ENCODE measurements at regions not wholly inside any gene's neighbourhood (a gene's known extent, or its start where the extent isn't known, plus 50 kb on each side); places are given as distances from the start of the nearest gene placed in this dataset.

- no peak for DNase-seq
These were observed 53.3 kb downstream of the BLID start for GRCh38 chr11:122062763-122063162.

DNA sequence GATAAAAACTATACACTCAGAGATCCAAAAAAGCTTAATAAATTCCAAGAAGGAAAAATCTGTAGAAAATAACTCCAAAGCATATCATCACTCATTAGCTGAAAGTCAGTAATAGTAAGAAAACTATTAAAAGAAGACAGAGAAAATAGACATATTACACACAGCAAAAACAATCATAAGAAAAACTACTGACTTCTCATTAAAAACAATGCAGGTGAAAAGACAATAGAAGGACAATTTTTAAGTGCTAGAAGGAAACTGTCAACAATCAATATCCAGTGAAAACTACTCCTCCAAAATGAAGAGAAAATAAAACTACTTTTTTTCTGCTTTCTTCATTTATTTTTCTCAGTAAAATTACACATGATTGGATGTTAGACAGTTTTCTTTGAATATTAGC, 56.5 kb downstream of the BLID start:
- no peak for DNase-seq

DNA sequence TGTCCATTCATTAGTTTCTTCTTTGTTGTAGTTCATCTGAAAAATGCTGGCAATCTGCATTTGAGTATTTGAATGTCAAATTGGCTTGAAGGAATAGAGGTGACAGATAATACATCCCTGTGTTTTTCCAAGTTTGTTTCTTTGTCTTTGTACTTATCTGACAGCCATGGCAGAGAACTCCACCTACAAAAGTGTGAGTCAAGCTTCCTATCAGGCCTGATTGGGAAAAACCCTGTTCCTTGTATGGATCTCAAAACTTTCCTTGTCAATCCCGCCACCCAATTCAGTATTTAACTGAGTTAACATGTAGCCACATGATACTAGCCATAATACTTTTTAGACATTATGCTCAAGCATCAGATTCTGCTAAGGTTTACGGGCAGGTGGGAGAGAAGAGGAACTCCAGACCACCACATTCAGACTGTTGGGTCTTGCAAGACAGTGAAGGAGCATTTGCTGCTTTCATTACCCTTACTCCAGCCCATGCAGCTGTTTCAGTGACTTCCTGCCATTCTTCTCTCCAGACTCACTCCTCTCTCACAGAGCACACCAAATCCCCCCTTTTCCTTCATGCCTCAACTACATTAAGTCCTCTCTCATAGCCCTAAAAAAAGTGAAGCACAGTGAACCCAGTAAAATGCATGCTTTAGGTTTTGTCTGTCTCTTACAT, 65.9 kb downstream of the BLID start:
- no peak for DNase-seq

- no peak for DNase-seq
These were observed 67.6 kb downstream of the BLID start for GRCh38 chr11:122048401-122048800.

DNA sequence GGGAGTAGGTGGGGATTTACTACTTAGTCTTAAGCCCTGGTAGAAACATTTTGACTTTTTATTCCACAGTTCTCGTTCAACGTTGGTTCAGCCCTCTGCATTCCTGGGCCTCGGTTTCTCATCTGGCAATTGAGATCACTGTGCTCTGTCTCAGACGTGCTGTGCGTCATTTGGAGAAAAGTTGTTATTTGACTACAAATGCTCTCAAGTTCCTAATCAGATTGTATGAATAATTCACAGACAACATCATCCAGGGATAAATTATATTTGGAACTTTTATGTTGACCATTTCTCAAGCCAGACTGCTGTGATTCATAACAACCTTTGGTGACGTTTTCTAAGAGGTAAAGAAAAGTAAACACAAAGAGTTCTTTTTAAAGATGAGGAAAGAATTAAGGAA, 69.2 kb downstream of the BLID start:
- DNase-seq: no peak

GRCh38 chr11:122046438-122046837, 69.6 kb downstream of the BLID start:
- no peak for DNase-seq

DNA sequence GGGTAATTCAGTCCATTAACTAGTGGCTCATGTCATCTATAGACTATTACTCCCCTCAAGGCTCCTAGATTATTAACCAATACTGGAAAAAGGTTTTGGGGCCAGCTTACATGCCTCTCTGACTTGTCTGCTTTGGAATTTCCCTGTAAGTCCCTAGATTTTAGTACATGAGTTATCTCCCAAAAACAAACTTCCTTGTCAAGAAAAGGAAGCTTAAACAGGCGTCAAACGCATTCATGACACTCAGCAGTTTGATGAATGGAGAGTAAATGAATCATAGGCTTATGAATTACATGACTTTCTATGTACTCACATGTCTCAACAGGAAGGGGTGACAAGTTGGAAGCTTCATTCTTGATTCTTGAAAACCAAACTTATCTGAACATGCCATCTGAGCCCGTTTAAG, 70.8 kb downstream of the BLID start:
- DNase-seq: no peak

GRCh38 chr11:122044086-122044485, 71.9 kb downstream of the BLID start:
- no peak for DNase-seq

GRCh38 chr11:122042981-122043380, 73.0 kb downstream of the BLID start:
- no peak for DNase-seq

- DNase-seq: no peak
These were observed 75.6 kb downstream of the BLID start for GRCh38 chr11:122040464-122040863.

- DNase-seq: no peak
These were observed 77.5 kb downstream of the BLID start for GRCh38 chr11:122038543-122038942.

- DNase-seq: no peak
These were observed 78.1 kb downstream of the BLID start for GRCh38 chr11:122037911-122038310.

- DNase-seq: no peak
These were observed 79.5 kb downstream of the BLID start for GRCh38 chr11:122036493-122036892.

DNA sequence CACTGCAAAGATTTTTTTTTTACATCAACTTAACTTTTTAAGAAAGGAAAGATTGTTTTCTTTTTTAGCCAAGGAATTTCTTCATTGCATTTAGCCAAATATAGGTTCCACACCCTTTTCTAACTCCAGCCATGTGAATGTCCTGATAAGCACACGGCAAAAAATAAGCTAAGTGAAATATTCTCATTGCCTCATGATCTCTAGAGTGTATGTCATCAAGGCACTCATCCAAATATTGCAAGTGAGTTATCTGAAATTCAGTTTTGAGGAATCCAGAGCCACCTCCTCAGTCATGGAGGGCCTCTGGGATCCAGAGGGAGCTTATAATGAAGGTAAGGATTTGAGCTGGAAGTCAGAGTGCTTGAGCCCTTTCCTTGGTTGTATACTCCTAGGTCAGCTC, 80.0 kb downstream of the BLID start:
- DNase-seq: no peak

DNA sequence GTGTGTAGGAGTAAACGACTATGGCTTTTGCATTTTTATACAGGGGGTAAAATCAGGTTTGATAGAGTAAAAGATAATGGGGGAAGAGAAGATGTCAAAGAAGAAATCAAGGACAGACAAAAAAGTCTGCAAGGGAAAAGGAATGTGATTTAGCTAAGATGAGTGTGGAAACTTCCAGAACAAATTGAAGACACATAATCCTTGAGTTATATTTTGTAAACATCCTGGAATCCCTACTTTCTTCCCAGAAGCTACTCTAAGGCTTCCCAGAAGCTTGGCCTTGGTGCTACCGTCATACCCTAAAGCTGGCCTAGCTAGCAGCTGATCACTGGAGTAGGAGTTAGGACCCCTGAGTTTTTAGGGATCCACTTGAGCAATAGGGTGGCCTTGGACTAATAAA, 82.4 kb downstream of the BLID start:
- DNase-seq: no peak

- no peak for DNase-seq
These were observed 82.8 kb downstream of the BLID start for GRCh38 chr11:122033193-122033592.

- DNase-seq: no peak
These were observed 83.7 kb downstream of the BLID start for GRCh38 chr11:122032317-122032716.

DNA sequence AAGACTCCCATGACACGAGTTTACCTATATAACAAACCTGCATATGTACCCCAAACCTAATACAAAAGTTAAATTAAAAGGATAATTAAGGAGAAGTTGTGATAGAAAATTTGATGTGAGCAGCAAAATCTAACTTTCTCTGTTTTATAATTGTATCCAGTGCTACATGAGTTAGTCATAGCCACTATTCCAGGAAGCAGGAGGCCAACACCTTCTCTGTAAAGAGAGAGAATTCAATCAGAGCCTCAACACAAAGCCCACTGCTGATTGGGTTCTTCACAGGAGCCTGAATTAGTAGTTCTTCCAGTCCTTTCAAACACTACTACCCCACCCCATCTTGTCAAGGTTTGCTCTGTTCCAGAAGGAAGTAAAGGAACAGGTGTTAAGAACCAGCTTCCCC, 84.2 kb downstream of the BLID start:
- DNase-seq: no peak

- DNase-seq: no peak
These were observed 85.7 kb downstream of the BLID start for GRCh38 chr11:122030286-122030685.

- DNase-seq: no peak
These were observed 87.5 kb downstream of the BLID start for GRCh38 chr11:122028545-122028944.

DNA sequence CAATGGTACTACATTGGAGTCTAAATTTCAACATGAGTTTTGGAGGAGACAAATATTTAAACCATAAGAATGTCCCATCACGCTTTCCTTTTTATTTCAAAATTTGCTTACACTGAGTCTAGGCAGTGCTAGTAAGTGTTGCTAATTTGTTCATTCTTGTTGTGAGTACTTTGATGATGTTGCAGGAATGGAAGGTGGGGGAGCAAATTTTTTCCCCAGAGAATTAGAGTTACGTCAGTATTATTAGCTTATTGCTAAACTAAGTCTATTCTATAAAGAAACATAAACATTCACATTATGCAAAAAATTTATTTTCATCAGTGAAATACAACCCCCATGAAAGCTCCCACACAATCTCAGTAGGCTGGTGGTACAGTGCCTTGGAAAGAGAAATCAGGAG, 88.0 kb downstream of the BLID start:
- no peak for DNase-seq

- DNase-seq: no peak
These were observed 90.3 kb downstream of the BLID start for GRCh38 chr11:122025757-122026156.

GRCh38 chr11:122024278-122024677, 91.7 kb downstream of the BLID start:
- DNase-seq: no peak

- no peak for DNase-seq
These were observed 92.3 kb downstream of the BLID start for GRCh38 chr11:122023614-122024250.

DNA sequence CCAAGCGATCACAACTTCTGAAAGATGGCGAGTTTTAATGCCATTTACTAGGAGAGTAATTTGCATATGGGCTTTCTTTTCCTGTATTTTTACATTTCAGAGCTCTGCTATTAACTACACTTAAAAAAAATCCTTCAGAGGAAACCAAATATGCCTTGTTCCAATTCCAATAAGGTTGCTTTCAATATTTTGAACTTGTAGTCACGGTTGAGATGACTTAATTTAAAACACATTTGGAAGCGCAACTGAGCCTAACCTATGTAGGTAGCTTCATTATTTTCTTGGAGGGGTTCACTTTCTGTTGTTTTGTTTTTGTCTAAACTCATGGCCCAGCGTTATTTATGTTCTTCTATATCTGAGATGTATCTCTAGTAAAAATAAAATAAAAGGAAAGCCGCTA, 93.4 kb downstream of the BLID start:
- no peak for DNase-seq

All from activated CD4-positive, alpha-beta T cell treated with anti-CD3 and anti-CD28 coated beads, Interleukin-2, Interleukin-6, amounts not matched to agents 100 ng/mL and 50 ng/mL, durations not matched to agents 16 hours and 8 hours (primary cell).